HCT116 (cell line): ENCODE measurements at regions not wholly inside any gene's neighbourhood (a gene's known extent, or its start where the extent isn't known, plus 50 kb on each side); places are given as distances from the start of the nearest gene placed in this dataset.

Experiments
- ATAC-seq: fragments of 200-7000 bp; cut with Tn5 transposase; 2 replicates; pipeline ENCODE4 v1.9.1; 2020; ENCODE audit warnings: mild to moderate bottlenecking, moderate library complexity
- BruUV-seq: library from RNA; stranded (reverse); fragments of 400-500 nt; replicated peaks from 2 replicates; lab custom pipeline; 2021; lab: Mats Ljungman, UMichigan
- CTCF ChIA-PET: fragments of 300-600 bp; sonication (Branson Sonifier 250); formaldehyde crosslinking; loops from one replicate; lab custom pipeline; 2021; ENCODE audit warnings: antibody characterized with exemption; lab: Charles Lee
- POLR2A ChIA-PET: fragments of 300-600, 350-600 bp; sonication (Branson Sonifier 250); formaldehyde crosslinking; loops from one replicate; lab custom pipeline; 2021; ENCODE audit warnings: antibody characterized with exemption; lab: Charles Lee
- RAD21 ChIA-PET, 2 experiments: fragments of 300-600 bp; sonication (Branson Sonifier 250); formaldehyde crosslinking; loops; one replicate each; lab custom pipeline; 2023; ENCODE audit warnings: low total read pairs in 2 of 2; ENCODE audit not compliant: uncharacterized antibody in 2 of 2, unreplicated experiment in 2 of 2, low non-redundant PET in 1 of 2; lab: Charles Lee
- DNase-seq: peaks from one replicate; pipeline ENCODE4 v3.0.0-alpha.2; 2010; ENCODE audit warnings: low read depth, low spot score
- H2AFZ ChIP-seq: fragments of 200-600 bp; shearing (Covaris generic), sonication (generic); 2 replicates; pipeline ENCODE4 v1.6.1; 2017; ENCODE audit warnings: low read depth, mixed run types, mixed read lengths, antibody characterized with exemption, low read length; ENCODE audit not compliant: poor library complexity, severe bottlenecking
- H3K27ac ChIP-seq: 2 replicates; pipeline ENCODE4 v1.5.1; 2012; ENCODE audit warnings: low read depth, low read length
- H3K27me3 ChIP-seq: fragments of 200-600 bp; sonication (generic); 2 replicates; pipeline ENCODE4 v1.6.1; 2016; ENCODE audit warnings: mixed run types, low read length, mixed read lengths; ENCODE audit not compliant: insufficient read depth
- H3K36me3 ChIP-seq, 2 experiments: fragments of 200-500 bp in 1 of 2; fragments of 200-600 bp in 1 of 2; sonication (Bioruptor generic) in 1 of 2; sonication (generic) in 1 of 2; 2 replicates each; pipeline versions ENCODE4 v1.5.1 to v1.6.1; 2014 to 2016; ENCODE audit warnings: low read length in 2 of 2, inconsistent platforms in 1 of 2, mixed read lengths in 1 of 2, mixed run types in 1 of 2; ENCODE audit not compliant: insufficient read depth in 2 of 2, control insufficient read depth in 1 of 2
- H3K4me1 ChIP-seq, 2 experiments: fragments of 200-600 bp in 1 of 2; sonication (generic) in 1 of 2; 2 replicates each; pipeline versions ENCODE4 v1.5.1 to v1.6.1; 2012 to 2017; ENCODE audit warnings: low read length in 2 of 2, inconsistent platforms in 1 of 2, mild to moderate bottlenecking in 1 of 2, mixed read lengths in 1 of 2, mixed run types in 1 of 2, moderate library complexity in 1 of 2; ENCODE audit not compliant: insufficient read depth in 2 of 2, control insufficient read depth in 1 of 2
- H3K4me2 ChIP-seq: fragments of 200-600 bp; sonication (generic); 2 replicates; pipeline ENCODE4 v1.6.1; 2017; ENCODE audit warnings: mixed run types, low read length, mixed read lengths
- H3K4me3 ChIP-seq, 2 experiments: fragments of 200-600 bp in 1 of 2; sonication (generic) in 1 of 2; replicated peaks in 1 of 2; 2 replicates each; pipeline ENCODE4 v1.5.1; 2011 to 2016; ENCODE audit warnings: low read length in 2 of 2, control low read depth in 1 of 2, low read depth in 1 of 2, mild to moderate bottlenecking in 1 of 2, mixed read lengths in 1 of 2, mixed run types in 1 of 2
- H3K79me2 ChIP-seq: fragments of 200-600 bp; sonication (generic); 2 replicates; pipeline ENCODE4 v1.6.1; 2017; ENCODE audit warnings: mild to moderate bottlenecking, mixed run types, low read length, moderate library complexity, mixed read lengths; ENCODE audit not compliant: insufficient read depth
- H3K9ac ChIP-seq: fragments of 200-600 bp; sonication (generic); 2 replicates; pipeline ENCODE4 v1.6.1; 2016; ENCODE audit warnings: low read length, mixed read lengths
- H3K9me2 ChIP-seq: fragments of 200-600 bp; sonication (generic), shearing (Covaris generic); 2 replicates; pipeline ENCODE4 v1.6.1; 2017; ENCODE audit warnings: mixed run types, mild to moderate bottlenecking, moderate library complexity; ENCODE audit not compliant: insufficient read depth
- H3K9me3 ChIP-seq, 2 experiments: fragments of 200-500 bp in 1 of 2; fragments of 200-600 bp in 1 of 2; sonication (Bioruptor generic) in 1 of 2; sonication (generic) in 1 of 2; 2 replicates each; pipeline ENCODE4 v1.6.1; 2014 to 2017; ENCODE audit warnings: low read length in 2 of 2, mixed read lengths in 2 of 2, inconsistent platforms in 1 of 2, low read depth in 1 of 2, mild to moderate bottlenecking in 1 of 2, mixed run types in 1 of 2, moderate library complexity in 1 of 2; ENCODE audit not compliant: control insufficient read depth in 1 of 2, insufficient read depth in 1 of 2
- H4K20me1 ChIP-seq: fragments of 200-600 bp; sonication (generic), shearing (Covaris generic); 2 replicates; pipeline ENCODE4 v1.6.1; 2017; ENCODE audit warnings: mixed run types, mild to moderate bottlenecking, moderate library complexity; ENCODE audit not compliant: insufficient read depth
- ATF3 ChIP-seq: IDR thresholded peaks from 2 replicates; pipeline ENCODE4 v1.6.1; 2012
- CBX3 ChIP-seq: IDR thresholded peaks from 2 replicates; pipeline ENCODE4 v1.6.1; 2012; ENCODE audit warnings: low read depth
- CEBPB ChIP-seq: IDR thresholded peaks from 2 replicates; pipeline ENCODE4 v1.6.1; 2012; ENCODE audit warnings: low read depth
- EGR1 ChIP-seq: IDR thresholded peaks from 2 replicates; pipeline ENCODE4 v1.6.1; 2012; ENCODE audit warnings: low read depth
- EZH2phosphoT487 ChIP-seq: fragments of 200-600 bp; IDR thresholded peaks from 2 replicates; pipeline ENCODE4 v1.6.1; 2018; ENCODE audit warnings: antibody characterized with exemption, borderline replicate concordance
- JUND ChIP-seq: IDR thresholded peaks from 2 replicates; pipeline ENCODE4 v1.6.1; 2012
- MAX ChIP-seq: IDR thresholded peaks from 2 replicates; pipeline ENCODE4 v1.6.1; 2012
- POLR2AphosphoS5 ChIP-seq: IDR thresholded peaks from 2 replicates; pipeline ENCODE4 v1.6.1; 2011; ENCODE audit warnings: mild to moderate bottlenecking, low read depth, low read length, moderate library complexity
- SIN3A ChIP-seq: IDR thresholded peaks from 2 replicates; pipeline ENCODE4 v1.6.1; 2012; ENCODE audit warnings: low read depth
- TCF7L2 ChIP-seq: IDR thresholded peaks from 2 replicates; pipeline ENCODE4 v1.7.0; 2011; ENCODE audit warnings: borderline replicate concordance, inconsistent platforms; ENCODE audit not compliant: insufficient read depth, insufficient read length; ENCODE audit errors: extremely low read depth
- YY1 ChIP-seq: IDR thresholded peaks from 2 replicates; pipeline ENCODE4 v1.6.1; 2011; ENCODE audit warnings: low read length, low read depth, moderate library complexity, mild to moderate bottlenecking; ENCODE audit not compliant: insufficient replicate concordance; ENCODE audit errors: extremely low read depth
- ZNF274 ChIP-seq: fragments of 200-500 bp; sonication (Bioruptor generic); IDR thresholded peaks from 2 replicates; pipeline ENCODE4 v1.6.1; 2014; ENCODE audit warnings: mild to moderate bottlenecking, low read depth, low read length, inconsistent platforms
- intact Hi-C: fragments of 100-400 bp; cut with micrococcal nuclease; formaldehyde crosslinking; loops from 2 replicates; pipeline ENCODE4 v1.10.0; 2022
- TF ChIP-seq, protein P1 (sequence below): IDR thresholded peaks from 2 replicates; pipeline ENCODE4 v1.6.1; 2012; ENCODE audit warnings: low read depth
- TF ChIP-seq, protein P2 (sequence below): IDR thresholded peaks from 2 replicates; pipeline ENCODE4 v1.6.1; 2011; ENCODE audit warnings: mild to moderate bottlenecking, low read length, moderate library complexity; ENCODE audit not compliant: insufficient replicate concordance; ENCODE audit errors: extremely low read depth

DNA sequence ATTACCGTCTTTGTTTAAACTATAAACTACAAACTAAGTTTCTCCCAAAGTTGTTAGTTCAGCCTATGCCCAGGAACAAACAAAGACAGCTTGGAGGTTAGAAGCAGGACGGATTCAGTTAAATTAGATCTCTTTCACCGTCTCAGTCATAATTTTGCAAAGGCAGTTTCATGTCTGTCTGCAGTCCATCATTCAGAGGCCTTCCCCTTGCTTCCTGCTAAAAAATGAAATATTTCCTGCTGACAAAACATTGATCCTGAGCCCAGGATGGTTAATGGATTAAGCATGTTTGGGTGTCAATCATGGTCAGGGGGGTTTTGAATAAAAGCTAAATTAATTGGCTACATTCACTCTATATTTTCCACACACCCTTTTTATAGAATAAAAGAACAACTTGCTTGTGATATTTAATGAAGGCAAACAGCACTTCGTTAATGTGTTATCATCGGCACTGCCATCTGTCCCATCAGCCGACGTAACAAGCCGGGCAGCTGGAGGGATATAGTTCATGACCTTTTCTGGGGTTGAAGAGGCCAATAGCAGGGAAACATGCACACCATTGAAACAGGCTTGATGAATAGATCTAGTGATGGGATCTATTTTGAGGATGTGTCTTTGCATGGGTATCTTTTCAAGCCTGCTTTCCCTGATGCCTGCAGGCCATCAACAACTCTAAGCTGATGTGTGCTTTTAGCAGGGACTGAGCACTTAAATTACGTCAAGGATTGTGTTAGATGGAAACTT is 521.3 kb upstream of the TMEM132C start:
- ChIA-PET RAD21 (interaction anchor here in 1 of 2 experiments (0.6 kb wide), 1 partner anchor 345 kb away, joined by 3 read pairs; no protein-coding TSS in a partner anchor), POLR2A (no interaction called here)
- TF ChIP-seq SIN3A (no peak), YY1 (no peak), MAX (no peak), EZH2phosphoT487 (no peak), POLR2AphosphoS5 (no peak), EGR1 (no peak), JUND (no peak), ATF3 (no peak), ZNF274 (no peak), TCF7L2 (no peak), CEBPB (no peak), CBX3 (no peak)
- TF ChIP-seq, protein P1, sequence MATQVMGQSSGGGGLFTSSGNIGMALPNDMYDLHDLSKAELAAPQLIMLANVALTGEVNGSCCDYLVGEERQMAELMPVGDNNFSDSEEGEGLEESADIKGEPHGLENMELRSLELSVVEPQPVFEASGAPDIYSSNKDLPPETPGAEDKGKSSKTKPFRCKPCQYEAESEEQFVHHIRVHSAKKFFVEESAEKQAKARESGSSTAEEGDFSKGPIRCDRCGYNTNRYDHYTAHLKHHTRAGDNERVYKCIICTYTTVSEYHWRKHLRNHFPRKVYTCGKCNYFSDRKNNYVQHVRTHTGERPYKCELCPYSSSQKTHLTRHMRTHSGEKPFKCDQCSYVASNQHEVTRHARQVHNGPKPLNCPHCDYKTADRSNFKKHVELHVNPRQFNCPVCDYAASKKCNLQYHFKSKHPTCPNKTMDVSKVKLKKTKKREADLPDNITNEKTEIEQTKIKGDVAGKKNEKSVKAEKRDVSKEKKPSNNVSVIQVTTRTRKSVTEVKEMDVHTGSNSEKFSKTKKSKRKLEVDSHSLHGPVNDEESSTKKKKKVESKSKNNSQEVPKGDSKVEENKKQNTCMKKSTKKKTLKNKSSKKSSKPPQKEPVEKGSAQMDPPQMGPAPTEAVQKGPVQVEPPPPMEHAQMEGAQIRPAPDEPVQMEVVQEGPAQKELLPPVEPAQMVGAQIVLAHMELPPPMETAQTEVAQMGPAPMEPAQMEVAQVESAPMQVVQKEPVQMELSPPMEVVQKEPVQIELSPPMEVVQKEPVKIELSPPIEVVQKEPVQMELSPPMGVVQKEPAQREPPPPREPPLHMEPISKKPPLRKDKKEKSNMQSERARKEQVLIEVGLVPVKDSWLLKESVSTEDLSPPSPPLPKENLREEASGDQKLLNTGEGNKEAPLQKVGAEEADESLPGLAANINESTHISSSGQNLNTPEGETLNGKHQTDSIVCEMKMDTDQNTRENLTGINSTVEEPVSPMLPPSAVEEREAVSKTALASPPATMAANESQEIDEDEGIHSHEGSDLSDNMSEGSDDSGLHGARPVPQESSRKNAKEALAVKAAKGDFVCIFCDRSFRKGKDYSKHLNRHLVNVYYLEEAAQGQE = no peak
- TF ChIP-seq, protein P2, sequence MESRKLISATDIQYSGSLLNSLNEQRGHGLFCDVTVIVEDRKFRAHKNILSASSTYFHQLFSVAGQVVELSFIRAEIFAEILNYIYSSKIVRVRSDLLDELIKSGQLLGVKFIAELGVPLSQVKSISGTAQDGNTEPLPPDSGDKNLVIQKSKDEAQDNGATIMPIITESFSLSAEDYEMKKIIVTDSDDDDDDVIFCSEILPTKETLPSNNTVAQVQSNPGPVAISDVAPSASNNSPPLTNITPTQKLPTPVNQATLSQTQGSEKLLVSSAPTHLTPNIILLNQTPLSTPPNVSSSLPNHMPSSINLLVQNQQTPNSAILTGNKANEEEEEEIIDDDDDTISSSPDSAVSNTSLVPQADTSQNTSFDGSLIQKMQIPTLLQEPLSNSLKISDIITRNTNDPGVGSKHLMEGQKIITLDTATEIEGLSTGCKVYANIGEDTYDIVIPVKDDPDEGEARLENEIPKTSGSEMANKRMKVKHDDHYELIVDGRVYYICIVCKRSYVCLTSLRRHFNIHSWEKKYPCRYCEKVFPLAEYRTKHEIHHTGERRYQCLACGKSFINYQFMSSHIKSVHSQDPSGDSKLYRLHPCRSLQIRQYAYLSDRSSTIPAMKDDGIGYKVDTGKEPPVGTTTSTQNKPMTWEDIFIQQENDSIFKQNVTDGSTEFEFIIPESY = no peak

More for the DNA sequence above, 521.3 kb upstream of the TMEM132C start:
- H4K20me1 ChIP-seq = no peaks in the 10 kb centered on the region
- no peak overlapping the region for H2AFZ ChIP-seq
- intact Hi-C loops = no loop called here
- H3K9me3 ChIP-seq = peaks cover 0 to 5% of the 10 kb centered on the region in 2 experiments; a peak in 2 of 4 replicates
- H3K4me2 ChIP-seq = no peak overlapping the region
- CTCF ChIA-PET = no interaction called here
- no peaks in the 10 kb centered on the region for H3K4me1 ChIP-seq
- H3K9ac ChIP-seq = no peak overlapping the region
- no peak for DNase-seq
- H3K36me3 ChIP-seq = no peaks in the 10 kb centered on the region
- H3K9me2 ChIP-seq = no peaks in the 10 kb centered on the region
- no peak overlapping the region for H3K27ac ChIP-seq
- H3K27me3 ChIP-seq = no peaks in the 10 kb centered on the region
- ATAC-seq = no peak
- BruUV-seq = no TSS peak
- no peak overlapping the region for H3K4me3 ChIP-seq
- H3K79me2 ChIP-seq = no peaks in the 10 kb centered on the region
